Fibroblast of skin of right quadriceps (primary cell): ENCODE measurements at regions not wholly inside any gene's neighbourhood (a gene's known extent, or its start where the extent isn't known, plus 50 kb on each side); places are given as distances from the start of the nearest gene placed in this dataset.

Experiments used
- DNase-seq: peaks from one replicate; pipeline ENCODE4 v3.0.0-alpha.2; 2013

GRCh38 chr5:121755266-121755665 lies 96.4 kb upstream of the FTMT start:
- no peak for DNase-seq

- DNase-seq, result no peak
These were observed 93.9 kb upstream of the FTMT start for GRCh38 chr5:121757753-121758152.

GRCh38 chr5:121758615-121759014 lies 93.1 kb upstream of the FTMT start:
- DNase-seq, result no peak

- DNase-seq, result no peak
These were observed 89.3 kb upstream of the FTMT start for GRCh38 chr5:121762426-121762825.

GRCh38 chr5:121763665-121764064 lies 88.0 kb upstream of the FTMT start:
- no peak for DNase-seq

GRCh38 chr5:121780406-121780805 lies 71.3 kb upstream of the FTMT start:
- DNase-seq, result no peak

- DNase-seq, result no peak
These were observed 68.0 kb upstream of the FTMT start for GRCh38 chr5:121783700-121784099.

- DNase-seq, result no peak
These were observed 57.9 kb upstream of the FTMT start for GRCh38 chr5:121793791-121794190.

GRCh38 chr5:121795511-121795910 lies 56.2 kb upstream of the FTMT start:
- no peak for DNase-seq

- no peak for DNase-seq
These were observed 53.8 kb upstream of the FTMT start for GRCh38 chr5:121797681-121798518.
